ENCODE measurements at regions not wholly inside any gene's neighbourhood (a gene's known extent, or its start where the extent isn't known, plus 50 kb on each side); places are given as distances from the start of the nearest gene placed in this dataset.

- Histone ChIP-seq H3K4me3 (ENCODE audit: insufficient read depth, low read length) (no peak overlapping the region), H3K4me2 (ENCODE audit: insufficient read depth, low read length) (no peak overlapping the region), H4K20me1 (ENCODE audit: insufficient read depth, low read length) (no peaks in the 10 kb centered on the region), H3K36me3 (ENCODE audit: insufficient read depth, low read length) (no peaks in the 10 kb centered on the region), H3K27me3 (ENCODE audit: insufficient read depth, low read length) (no peaks in the 10 kb centered on the region), H3K4me1 (ENCODE audit: insufficient read depth, low read length) (no peaks in the 10 kb centered on the region), H3K27ac (ENCODE audit: low read depth, low read length) (no peak overlapping the region), H3K79me2 (ENCODE audit: insufficient read depth, low read length) (no peaks in the 10 kb centered on the region), H3K9me3 (ENCODE audit: low read depth, low read length) (no peaks in the 10 kb centered on the region), H2AFZ (ENCODE audit: low read length) (no peak overlapping the region)
- DNase-seq (ENCODE audit: insufficient read length, low spot score, missing footprints), result no peak
- TF ChIP-seq CTCF (IDR thresholded peaks at IDR 0.05; ENCODE audit: extremely low read depth, low read depth, low read length), result no peak
Measured at GRCh38 chr1:228828151-228828550, 92.9 kb downstream of the RHOU start.

GRCh38 chr1:228830185-228830953 is 95.1 kb downstream of the RHOU start:
- Histone ChIP-seq H3K4me2 (ENCODE audit: insufficient read depth, low read length) (no peak overlapping the region), H3K9me3 (ENCODE audit: low read depth, low read length) (no peaks in the 10 kb centered on the region), H3K4me1 (ENCODE audit: insufficient read depth, low read length) (no peaks in the 10 kb centered on the region), H3K36me3 (ENCODE audit: insufficient read depth, low read length) (no peaks in the 10 kb centered on the region), H3K27me3 (ENCODE audit: insufficient read depth, low read length) (peaks cover 6% of the 10 kb centered on the region), H4K20me1 (ENCODE audit: insufficient read depth, low read length) (no peaks in the 10 kb centered on the region), H2AFZ (ENCODE audit: low read length) (no peak overlapping the region), H3K4me3 (ENCODE audit: insufficient read depth, low read length) (no peak overlapping the region), H3K79me2 (ENCODE audit: insufficient read depth, low read length) (no peaks in the 10 kb centered on the region), H3K27ac (ENCODE audit: low read depth, low read length) (no peak overlapping the region)
- no peak for DNase-seq (ENCODE audit: insufficient read length, low spot score, missing footprints)
- TF ChIP-seq CTCF (IDR thresholded peaks at IDR 0.05; ENCODE audit: extremely low read depth, low read depth, low read length), result no peak

GRCh38 chr1:228830954-228831481 is 95.7 kb downstream of the RHOU start:
- H3K27me3 ChIP-seq (ENCODE audit: insufficient read depth, low read length), result peaks cover 6% of the 10 kb centered on the region
- no peak overlapping the region for H2AFZ ChIP-seq (ENCODE audit: low read length)
- H3K27ac ChIP-seq (ENCODE audit: low read depth, low read length), result no peak overlapping the region
- H3K9me3 ChIP-seq (ENCODE audit: low read depth, low read length), result no peaks in the 10 kb centered on the region
- DNase-seq (ENCODE audit: insufficient read length, low spot score, missing footprints), result no peak
- H3K4me2 ChIP-seq (ENCODE audit: insufficient read depth, low read length), result no peak overlapping the region
- no peaks in the 10 kb centered on the region for H4K20me1 ChIP-seq (ENCODE audit: insufficient read depth, low read length)
- H3K4me1 ChIP-seq (ENCODE audit: insufficient read depth, low read length), result no peaks in the 10 kb centered on the region
- TF ChIP-seq CTCF (IDR thresholded peaks at IDR 0.05; ENCODE audit: extremely low read depth, low read depth, low read length), result no peak
- H3K79me2 ChIP-seq (ENCODE audit: insufficient read depth, low read length), result no peaks in the 10 kb centered on the region
- H3K4me3 ChIP-seq (ENCODE audit: insufficient read depth, low read length), result no peak overlapping the region
- H3K36me3 ChIP-seq (ENCODE audit: insufficient read depth, low read length), result no peaks in the 10 kb centered on the region

GRCh38 chr1:228833911-228834688 is 98.8 kb downstream of the RHOU start:
- H3K4me2 ChIP-seq (ENCODE audit: insufficient read depth, low read length), result no peak overlapping the region
- no peak for TF ChIP-seq CTCF (IDR thresholded peaks at IDR 0.05; ENCODE audit: extremely low read depth, low read depth, low read length)
- no peak overlapping the region for H3K27ac ChIP-seq (ENCODE audit: low read depth, low read length)
- no peak overlapping the region for H2AFZ ChIP-seq (ENCODE audit: low read length)
- H3K27me3 ChIP-seq (ENCODE audit: insufficient read depth, low read length), result peaks cover 6% of the 10 kb centered on the region
- no peak for DNase-seq (ENCODE audit: insufficient read length, low spot score, missing footprints)
- no peaks in the 10 kb centered on the region for H3K4me1 ChIP-seq (ENCODE audit: insufficient read depth, low read length)
- H3K36me3 ChIP-seq (ENCODE audit: insufficient read depth, low read length), result no peaks in the 10 kb centered on the region
- no peaks in the 10 kb centered on the region for H3K79me2 ChIP-seq (ENCODE audit: insufficient read depth, low read length)
- H3K4me3 ChIP-seq (ENCODE audit: insufficient read depth, low read length), result no peak overlapping the region
- H3K9me3 ChIP-seq (ENCODE audit: low read depth, low read length), result no peaks in the 10 kb centered on the region
- no peaks in the 10 kb centered on the region for H4K20me1 ChIP-seq (ENCODE audit: insufficient read depth, low read length)
